ENCODE measurements at regions not wholly inside any gene's neighbourhood (a gene's known extent, or its start where the extent isn't known, plus 50 kb on each side); places are given as distances from the start of the nearest gene placed in this dataset.

GRCh38 chr18:37705016-37705415 is 139.4 kb upstream of the CELF4 start:
- no peak for DNase-seq (ENCODE audit: low read depth in 3 of 3)

GRCh38 chr18:37702841-37703240 is 137.2 kb upstream of the CELF4 start:
- no peak for DNase-seq (ENCODE audit: low read depth in 3 of 3)

- DNase-seq (ENCODE audit: low read depth in 3 of 3): no peak
Observed at GRCh38 chr18:37701967-37702366, 136.4 kb upstream of the CELF4 start.

- no peak for DNase-seq (ENCODE audit: low read depth in 3 of 3)
Observed at GRCh38 chr18:37698508-37699040, 133.0 kb upstream of the CELF4 start.

- no peak for DNase-seq (ENCODE audit: low read depth in 3 of 3)
Observed at GRCh38 chr18:37694516-37694915, 128.9 kb upstream of the CELF4 start.

- DNase-seq (ENCODE audit: low read depth in 3 of 3): no peak
Observed at GRCh38 chr18:37691162-37691561, 125.6 kb upstream of the CELF4 start.

- DNase-seq (ENCODE audit: low read depth in 3 of 3): no peak
Observed at GRCh38 chr18:37689841-37690240, 124.2 kb upstream of the CELF4 start.

GRCh38 chr18:37684590-37684989 is 119.0 kb upstream of the CELF4 start:
- no peak for DNase-seq (ENCODE audit: low read depth in 3 of 3)

- DNase-seq (ENCODE audit: low read depth in 3 of 3): no peak
Observed at GRCh38 chr18:37684183-37684582, 118.6 kb upstream of the CELF4 start.

- no peak for DNase-seq (ENCODE audit: low read depth in 3 of 3)
Observed at GRCh38 chr18:37680911-37681310, 115.3 kb upstream of the CELF4 start.

GRCh38 chr18:37676276-37676675 is 110.7 kb upstream of the CELF4 start:
- no peak for DNase-seq (ENCODE audit: low read depth in 3 of 3)

- no peak for DNase-seq (ENCODE audit: low read depth in 3 of 3)
Observed at GRCh38 chr18:37675699-37676098, 110.1 kb upstream of the CELF4 start.

- DNase-seq (ENCODE audit: low read depth in 3 of 3): no peak
Observed at GRCh38 chr18:37674570-37674969, 109.0 kb upstream of the CELF4 start.

GRCh38 chr18:37673671-37674070 is 108.1 kb upstream of the CELF4 start:
- DNase-seq (ENCODE audit: low read depth in 3 of 3): no peak

GRCh38 chr18:37672932-37673595 is 107.5 kb upstream of the CELF4 start:
- DNase-seq (ENCODE audit: low read depth in 3 of 3): no peak

- no peak for DNase-seq (ENCODE audit: low read depth in 3 of 3)
Observed at GRCh38 chr18:37672001-37672400, 106.4 kb upstream of the CELF4 start.

- DNase-seq (ENCODE audit: low read depth in 3 of 3): no peak
Observed at GRCh38 chr18:37671530-37671929, 105.9 kb upstream of the CELF4 start.

GRCh38 chr18:37671119-37671518 is 105.5 kb upstream of the CELF4 start:
- no peak for DNase-seq (ENCODE audit: low read depth in 3 of 3)

GRCh38 chr18:37669991-37670534 is 104.5 kb upstream of the CELF4 start:
- DNase-seq (ENCODE audit: low read depth in 3 of 3): no peak

- DNase-seq (ENCODE audit: low read depth in 3 of 3): no peak
Observed at GRCh38 chr18:37668971-37669747, 103.6 kb upstream of the CELF4 start.

- no peak for DNase-seq (ENCODE audit: low read depth in 3 of 3)
Observed at GRCh38 chr18:37667836-37668235, 102.2 kb upstream of the CELF4 start.

GRCh38 chr18:37666991-37667390 is 101.4 kb upstream of the CELF4 start:
- no peak for DNase-seq (ENCODE audit: low read depth in 3 of 3)

GRCh38 chr18:37666451-37666850 is 100.9 kb upstream of the CELF4 start:
- DNase-seq (ENCODE audit: low read depth in 3 of 3): no peak

All from stimulated activated CD4-positive, alpha-beta T cell treated with anti-CD3 and anti-CD28 coated beads, TNF-alpha, amount 100 ng/mL, for 48 hours (primary cell).